Stimulated activated CD8-positive, alpha-beta memory T cell treated with anti-CD3 and anti-CD28 coated beads, Interleukin-15, amount 100 ng/mL, for 24 hours (primary cell): ENCODE measurements at regions not wholly inside any gene's neighbourhood (a gene's known extent, or its start where the extent isn't known, plus 50 kb on each side); places are given as distances from the start of the nearest gene placed in this dataset.
"Not testable (repeated sequence)": the region's sequence is repeated elsewhere in the genome, so short reads cannot be mapped to it uniquely, and the experiment has no call there.

Source experiments
- DNase-seq: peaks from one replicate; pipeline ENCODE4 v3.0.0-alpha.2; 2020; ENCODE audit warnings: low read depth

GRCh38 chr7:68243128-68243527 lies 1246.5 kb downstream of the TYW1 start:
- no peak for DNase-seq

- DNase-seq: no peak
Observed at GRCh38 chr7:68244389-68244788, 1247.8 kb downstream of the TYW1 start.

DNA sequence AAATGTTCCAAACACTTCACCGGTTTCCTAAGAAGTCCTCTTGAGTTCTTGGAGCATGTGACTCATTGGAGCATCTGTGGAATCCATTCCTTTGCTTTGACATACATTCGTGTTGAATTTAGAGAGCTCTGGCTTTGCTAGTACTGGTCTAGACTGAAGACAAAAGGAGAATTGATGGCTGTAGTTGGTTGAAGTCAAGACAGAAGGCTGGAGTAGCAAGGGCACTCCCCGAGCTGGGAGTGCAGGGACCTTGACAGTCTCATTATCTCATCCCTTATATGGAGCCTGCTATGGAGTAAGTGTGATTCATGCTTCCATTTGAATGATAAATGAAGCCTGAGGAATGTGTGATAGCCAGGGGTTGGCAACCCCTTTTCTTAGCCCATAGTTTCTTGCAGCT lies 1249.1 kb downstream of the TYW1 start:
- DNase-seq: no peak

DNA sequence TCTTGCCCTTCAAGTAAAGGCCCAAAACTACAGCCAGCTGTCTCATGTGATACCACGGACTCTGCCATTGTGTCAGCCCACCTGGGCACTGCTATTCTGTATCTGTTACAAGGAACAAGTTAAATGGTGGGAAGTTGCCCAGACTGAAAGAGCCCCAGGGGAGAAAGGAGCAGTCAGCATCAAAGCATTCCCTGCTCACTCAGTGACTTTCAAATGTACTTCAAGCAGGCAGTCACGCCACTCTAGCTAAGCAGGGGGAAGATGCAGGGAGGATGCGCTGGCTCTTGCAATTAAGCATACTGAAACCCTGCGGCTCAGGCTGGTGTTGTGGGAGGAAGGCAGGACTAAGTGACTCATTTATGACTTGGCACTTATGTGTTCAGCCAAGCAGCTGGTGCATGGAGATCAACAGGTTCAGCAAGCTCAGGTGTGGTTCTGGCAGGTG lies 1249.6 kb downstream of the TYW1 start:
- no peak for DNase-seq

DNA sequence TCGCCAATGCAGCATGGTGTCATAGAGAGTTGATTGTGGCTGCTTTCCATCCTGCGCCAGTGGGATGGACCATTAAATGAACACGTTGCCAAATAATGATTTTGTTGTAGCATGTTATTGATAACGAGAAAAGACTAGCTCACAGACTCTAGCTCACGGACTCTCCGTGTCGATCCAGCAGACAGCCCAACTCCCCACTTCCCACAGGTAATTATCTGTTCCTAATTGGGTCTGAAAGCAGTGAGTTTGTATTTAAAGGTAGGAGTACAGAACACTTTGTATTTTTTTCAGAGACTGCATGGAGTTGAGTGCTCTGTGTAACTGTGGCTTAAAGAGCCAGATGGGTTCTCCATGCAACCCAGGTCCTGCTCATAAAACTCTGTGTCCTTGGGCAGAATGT lies 1250.5 kb downstream of the TYW1 start:
- no peak for DNase-seq

GRCh38 chr7:68247571-68247970 lies 1250.9 kb downstream of the TYW1 start:
- no peak for DNase-seq

DNA sequence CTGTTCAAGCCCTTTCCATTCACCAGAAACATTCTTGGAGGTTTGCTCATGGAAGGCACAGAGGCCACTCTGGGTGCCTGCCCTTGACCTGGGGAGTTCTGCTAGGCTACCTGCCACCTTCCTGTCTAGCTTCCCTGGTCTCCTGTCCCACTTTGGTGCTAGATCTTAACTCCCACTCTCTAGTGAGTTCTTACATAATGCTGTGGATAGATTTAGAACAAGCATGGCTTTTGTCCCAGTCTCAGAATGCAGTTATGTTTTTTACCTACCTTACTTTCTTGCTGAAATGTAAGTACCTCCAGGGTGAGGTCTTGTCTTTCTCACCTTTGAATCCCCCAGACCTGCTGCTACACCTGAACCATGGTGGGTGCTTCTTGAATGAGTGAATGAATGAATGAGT lies 1252.3 kb downstream of the TYW1 start:
- no peak for DNase-seq

DNA sequence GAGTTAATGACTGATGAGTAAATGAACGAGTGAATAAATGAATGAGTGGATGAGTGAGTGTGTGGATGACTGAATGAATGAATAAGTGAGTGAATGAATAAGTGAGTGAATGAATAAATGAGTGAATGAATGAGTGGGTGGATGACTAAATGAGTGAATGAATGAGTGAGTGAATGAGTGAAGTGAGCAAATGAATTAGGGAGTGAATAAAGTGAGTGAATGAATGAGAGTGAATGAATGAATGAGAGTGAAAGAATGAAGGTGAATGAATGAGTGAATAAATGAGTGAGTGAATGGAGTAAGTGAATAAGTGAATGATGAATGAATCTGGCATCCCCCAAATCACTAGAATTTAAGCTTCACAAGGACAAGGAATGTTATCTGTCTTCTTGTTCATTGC lies 1253.0 kb downstream of the TYW1 start:
- no peak for DNase-seq

DNA sequence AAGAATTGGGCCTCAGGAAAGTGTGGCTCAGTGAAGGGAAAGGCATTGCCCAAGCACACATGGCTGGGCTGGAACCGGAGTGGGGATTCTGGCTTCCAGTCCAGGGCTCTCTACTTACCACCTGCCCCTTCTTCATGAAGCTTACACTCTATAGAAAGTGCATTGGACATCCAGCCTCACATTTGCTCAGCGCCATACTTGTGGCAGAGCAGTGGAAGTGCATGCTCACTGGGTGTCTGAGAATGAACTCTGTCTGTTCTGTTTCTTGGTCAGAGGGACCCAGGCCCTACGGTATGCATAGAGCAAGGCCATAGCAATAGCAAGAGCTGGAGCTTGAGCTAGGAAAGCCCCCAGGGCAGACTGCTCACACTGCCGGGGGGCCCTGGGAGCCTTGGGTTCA lies 1253.5 kb downstream of the TYW1 start:
- no peak for DNase-seq

GRCh38 chr7:68254815-68255214 lies 1258.2 kb downstream of the TYW1 start:
- DNase-seq: not testable (repeated sequence)

- no peak for DNase-seq
Observed at GRCh38 chr7:68256295-68256694, 1259.7 kb downstream of the TYW1 start.

DNA sequence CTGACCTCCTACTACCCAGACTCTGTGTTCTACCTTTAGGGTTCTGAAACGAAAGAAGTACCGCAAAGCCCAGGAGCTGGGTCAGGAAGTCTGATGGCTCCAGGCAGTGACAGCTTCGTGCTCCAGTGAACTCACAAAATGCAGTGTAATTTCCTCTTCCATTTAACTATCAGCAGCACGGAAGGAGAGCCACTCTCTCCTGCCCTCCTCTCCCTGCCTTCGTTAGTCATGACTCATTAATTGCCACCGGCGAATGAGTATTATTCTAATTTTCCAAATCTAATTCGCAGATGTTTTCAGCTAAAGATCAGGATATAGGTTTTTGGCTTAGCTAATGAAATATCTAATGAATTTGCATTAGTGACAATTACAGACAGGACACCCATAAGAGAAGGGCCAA lies 1262.0 kb downstream of the TYW1 start:
- no peak for DNase-seq

- no peak for DNase-seq
Observed at GRCh38 chr7:68265258-68265657, 1268.6 kb downstream of the TYW1 start.

GRCh38 chr7:68266004-68266579 lies 1269.5 kb downstream of the TYW1 start:
- no peak for DNase-seq

DNA sequence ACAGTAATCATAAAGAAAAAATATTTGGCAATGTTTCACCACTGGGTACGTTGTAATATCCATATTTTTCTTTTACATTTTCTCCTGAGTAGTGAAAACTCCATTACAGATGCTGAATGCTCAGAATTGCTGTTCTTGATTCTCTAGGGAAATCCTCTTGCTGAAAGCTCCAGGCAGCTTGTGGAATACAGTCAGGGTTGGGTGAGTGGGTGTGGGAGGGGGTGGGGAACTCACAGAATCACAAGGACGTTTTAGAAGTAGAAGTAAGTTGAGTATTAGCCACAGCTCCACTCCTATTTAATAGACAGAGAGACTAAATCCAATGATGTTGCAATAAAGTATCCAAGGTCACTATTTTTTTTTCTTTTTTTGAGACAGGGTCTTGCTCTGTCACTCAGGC lies 1270.9 kb downstream of the TYW1 start:
- no peak for DNase-seq

GRCh38 chr7:68269405-68269804 lies 1272.8 kb downstream of the TYW1 start:
- DNase-seq: no peak

DNA sequence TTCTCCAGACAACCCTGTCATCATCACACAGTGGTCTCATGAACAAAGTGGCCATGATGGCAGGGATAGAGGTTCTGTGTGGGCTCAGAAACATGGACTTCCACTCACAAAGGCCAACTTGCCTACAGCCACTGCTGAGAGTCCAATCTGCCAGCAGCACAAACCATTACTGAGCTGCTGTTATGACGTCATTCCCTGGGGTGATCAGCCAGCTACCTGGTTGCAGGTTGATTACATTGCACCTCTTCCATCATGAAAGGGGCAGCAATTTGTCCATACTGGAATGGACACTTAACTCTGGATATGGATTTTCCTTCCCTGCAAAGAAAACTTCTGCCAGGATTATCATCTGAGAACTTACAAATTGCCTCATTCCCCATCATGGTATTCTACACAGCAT lies 1275.9 kb downstream of the TYW1 start:
- no peak for DNase-seq

GRCh38 chr7:68276725-68277124 lies 1280.1 kb downstream of the TYW1 start:
- DNase-seq: no peak

GRCh38 chr7:68279827-68280400 lies 1283.3 kb downstream of the TYW1 start:
- DNase-seq: no peak

DNA sequence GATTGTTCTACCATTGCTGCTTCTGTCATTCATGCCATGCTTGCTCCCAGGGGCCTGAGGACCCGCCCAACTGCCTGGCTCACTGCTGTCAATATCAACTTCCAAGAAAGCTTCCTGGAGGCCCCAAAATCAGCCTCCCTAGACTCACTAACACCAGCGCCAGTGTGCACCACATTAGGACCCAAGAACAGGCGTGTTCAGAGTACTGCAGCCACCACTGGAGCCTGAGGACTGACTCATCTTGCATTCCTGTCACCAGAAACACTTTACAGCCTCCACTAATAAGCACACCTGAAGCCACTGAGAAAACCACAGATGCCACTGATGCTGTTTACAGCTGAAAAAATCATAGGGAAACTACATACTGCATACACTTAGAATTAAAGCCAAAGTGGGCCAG lies 1284.3 kb downstream of the TYW1 start:
- DNase-seq: no peak

- no peak for DNase-seq
Observed at GRCh38 chr7:68288144-68288593, 1291.5 kb downstream of the TYW1 start.

GRCh38 chr7:68291710-68292109 lies 1295.1 kb downstream of the TYW1 start:
- DNase-seq: no peak

DNA sequence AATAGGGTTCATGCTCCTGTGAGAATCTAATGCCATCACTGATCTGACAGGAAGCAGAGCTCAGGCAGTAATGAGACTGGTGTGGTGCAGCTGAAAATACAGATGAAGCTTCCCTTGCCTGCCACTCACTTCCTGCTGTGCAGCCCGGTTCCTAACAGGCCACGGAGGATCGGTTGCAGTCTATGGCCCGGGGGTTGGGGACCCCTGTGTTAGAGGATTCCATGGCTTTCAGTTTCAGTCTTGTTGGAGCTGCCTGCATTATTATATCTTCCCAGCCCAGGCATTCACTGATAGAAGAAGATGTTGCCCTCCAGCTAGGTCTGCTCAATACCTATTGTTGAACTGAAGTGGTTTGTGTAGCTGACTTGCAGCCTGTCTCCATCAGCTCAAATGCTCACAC lies 1298.8 kb downstream of the TYW1 start:
- no peak for DNase-seq

DNA sequence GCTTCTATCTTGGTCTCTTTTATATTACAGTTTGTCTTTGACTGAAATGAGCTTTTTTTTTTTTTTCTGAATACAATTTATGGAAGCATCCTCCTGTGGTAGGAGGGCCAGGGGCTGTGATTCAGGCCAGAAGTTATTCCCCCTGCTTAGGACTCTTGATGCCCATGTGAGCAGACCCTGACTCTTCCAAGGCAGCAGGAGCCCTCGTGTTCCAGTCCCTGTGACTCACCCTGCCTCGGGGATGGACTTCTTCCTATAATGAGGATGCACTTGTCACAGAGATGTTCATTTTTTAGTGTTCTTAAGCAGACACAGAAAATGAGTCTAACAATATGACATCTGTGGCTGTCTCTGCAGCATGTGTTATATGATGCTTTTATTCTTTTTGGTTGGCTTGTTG lies 1293.7 kb upstream of the AUTS2 start:
- no peak for DNase-seq
